Stimulated activated CD8-positive, alpha-beta memory T cell treated with anti-CD3 and anti-CD28 coated beads, Interleukin-7, amount 100 ng/mL, for 4 hours (primary cell): ENCODE measurements at regions not wholly inside any gene's neighbourhood (a gene's known extent, or its start where the extent isn't known, plus 50 kb on each side); places are given as distances from the start of the nearest gene placed in this dataset.

Experiments used
- DNase-seq, 2 donors: peaks; one replicate each; pipeline ENCODE4 v3.0.0-alpha.2; 2020; ENCODE audit warnings: low read depth in 2 of 2

DNA sequence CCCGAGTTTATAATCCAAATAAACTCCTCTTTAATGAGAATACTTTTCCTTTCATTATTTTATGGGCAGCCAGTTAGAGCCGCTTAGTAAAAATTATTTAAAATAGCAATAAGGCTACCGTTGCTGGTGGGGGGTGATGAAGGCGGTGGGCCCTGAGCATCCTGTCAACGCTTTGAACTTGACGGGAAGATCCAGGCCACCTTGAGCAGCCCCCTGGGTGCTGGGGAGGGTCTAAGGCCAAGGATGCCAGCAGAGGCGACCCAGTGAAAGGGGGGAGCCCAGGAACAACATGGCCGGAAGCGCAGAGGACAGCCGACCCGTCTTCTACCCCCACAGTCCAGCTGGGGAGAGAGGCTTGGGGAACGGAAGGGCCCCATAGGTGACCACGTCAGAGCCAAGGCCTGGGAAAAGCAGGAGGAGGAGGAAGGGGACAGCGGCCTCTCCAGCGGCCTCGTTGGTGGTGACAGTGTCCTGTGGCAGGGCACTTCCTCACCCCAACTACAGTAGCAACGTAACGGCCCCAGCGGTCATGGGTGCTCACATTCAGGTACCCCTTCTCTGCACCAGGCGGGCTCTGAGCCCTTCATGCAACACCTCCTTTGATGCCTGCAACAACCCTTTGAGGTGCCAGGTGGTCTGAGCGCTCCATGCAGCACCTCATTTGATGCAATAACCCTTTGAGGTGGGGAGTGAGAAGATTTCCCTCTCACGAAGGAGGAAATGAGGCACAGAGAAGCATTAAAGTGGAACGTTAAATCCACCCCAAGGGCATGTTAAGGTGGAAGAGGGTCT, 695.3 kb downstream of the TBC1D22A start:
- DNase-seq: no peak

DNA sequence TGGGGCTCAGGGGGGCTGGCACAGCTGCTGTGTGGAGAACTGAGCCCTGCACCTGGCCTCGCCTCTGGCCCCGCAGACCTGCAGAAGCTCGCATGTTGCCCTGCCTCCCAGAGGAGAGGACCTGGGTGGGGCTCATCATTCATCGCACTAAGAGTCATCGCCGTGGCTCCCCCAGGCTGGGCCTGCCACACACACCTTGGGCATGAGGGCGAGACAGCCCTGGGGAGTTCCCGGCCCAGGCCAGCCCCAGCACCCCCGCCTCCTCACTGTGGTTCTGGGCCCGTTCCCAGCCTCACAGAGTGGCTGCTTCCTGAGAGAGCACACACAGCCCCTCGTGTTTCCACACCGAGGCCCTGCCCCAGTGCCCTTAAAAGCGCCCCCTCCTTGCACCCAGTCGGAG, 694.6 kb downstream of the TBC1D22A start:
- no peak for DNase-seq

DNA sequence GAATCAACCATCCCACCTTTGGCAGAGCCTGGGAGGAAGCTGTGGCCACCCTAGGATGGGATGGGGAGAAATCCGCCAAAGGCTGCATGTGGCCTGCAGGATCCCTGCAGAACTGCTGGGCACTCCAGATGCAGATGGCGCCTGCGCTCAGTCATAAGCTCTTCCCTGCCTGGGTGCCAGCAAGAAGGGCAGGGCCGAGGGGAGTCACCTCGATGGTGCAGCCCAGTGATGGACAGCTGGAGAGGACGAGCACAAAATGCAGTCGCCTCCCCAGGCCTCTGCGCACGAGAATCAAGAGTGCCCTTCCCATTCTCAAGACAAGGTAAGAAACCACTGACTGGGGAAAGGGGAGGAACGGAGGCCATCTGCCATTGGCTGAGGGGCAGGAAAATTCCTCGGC, 693.6 kb downstream of the TBC1D22A start:
- no peak for DNase-seq

DNA sequence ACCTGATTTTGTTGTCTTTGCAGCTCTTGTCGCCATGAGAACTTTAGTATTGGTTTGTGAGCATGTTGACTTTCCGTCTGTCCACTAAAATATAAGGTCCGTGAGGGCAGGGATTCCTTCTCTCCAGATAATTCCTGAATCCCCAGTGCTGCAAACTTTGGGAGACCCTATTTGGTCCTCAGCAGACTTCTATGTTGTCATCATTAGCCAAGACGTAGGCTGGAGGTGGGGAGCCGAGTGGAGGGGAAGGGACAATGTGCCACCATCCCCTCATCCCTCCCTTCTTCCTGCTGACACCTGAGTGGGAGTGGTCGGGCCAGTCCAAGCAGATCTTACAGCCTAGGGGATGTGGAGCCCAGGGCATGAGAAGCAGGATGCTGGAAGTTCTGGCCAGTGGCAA, 690.6 kb downstream of the TBC1D22A start:
- no peak for DNase-seq

DNA sequence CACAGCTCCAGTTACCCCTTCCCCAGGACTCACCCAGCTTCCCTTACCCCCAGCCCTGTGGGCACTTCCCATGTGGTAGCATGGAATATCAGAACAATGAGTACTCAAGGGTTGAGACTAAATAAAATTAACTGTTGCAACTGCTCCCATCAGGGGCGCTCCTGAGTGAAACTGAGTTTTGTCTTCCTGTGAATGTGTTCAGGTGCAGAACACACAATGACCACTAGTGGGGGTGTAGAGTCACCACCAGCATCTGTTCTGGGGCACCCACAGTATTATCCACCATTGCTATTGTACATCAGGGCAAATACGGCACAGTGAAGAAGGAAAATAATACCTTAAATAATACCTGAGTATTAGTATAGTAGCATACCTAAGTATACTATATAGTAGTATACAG, 689.7 kb downstream of the TBC1D22A start:
- no peak for DNase-seq

DNA sequence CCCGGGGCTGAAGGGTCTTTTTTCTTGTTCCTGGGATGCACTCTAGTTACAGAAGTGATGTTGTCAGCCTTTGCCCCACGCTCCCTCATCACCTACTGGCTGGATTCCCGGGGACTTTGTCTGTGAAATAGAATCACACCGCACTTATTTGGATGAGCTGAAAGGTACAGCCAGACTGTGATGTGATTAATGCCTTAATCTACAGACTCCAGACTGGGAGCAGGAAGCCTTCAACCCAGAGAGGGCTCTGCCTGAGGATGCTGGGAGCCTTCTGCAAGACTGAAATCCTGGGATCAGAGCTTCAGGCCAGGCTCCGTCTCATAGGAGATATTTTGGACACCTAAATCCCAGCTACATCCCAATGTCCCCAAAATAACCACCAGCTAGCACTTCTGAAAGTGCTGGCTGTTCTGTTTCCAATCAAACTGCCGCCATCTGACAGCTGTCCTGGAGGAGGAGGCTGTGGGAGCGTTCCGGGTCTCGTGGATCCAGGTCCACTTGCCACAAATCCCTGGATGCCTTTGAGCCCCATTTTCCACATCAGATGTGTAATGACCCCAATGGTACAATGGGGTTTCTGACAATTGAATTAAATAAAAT, 688.5 kb downstream of the TBC1D22A start:
- no peak for DNase-seq

DNA sequence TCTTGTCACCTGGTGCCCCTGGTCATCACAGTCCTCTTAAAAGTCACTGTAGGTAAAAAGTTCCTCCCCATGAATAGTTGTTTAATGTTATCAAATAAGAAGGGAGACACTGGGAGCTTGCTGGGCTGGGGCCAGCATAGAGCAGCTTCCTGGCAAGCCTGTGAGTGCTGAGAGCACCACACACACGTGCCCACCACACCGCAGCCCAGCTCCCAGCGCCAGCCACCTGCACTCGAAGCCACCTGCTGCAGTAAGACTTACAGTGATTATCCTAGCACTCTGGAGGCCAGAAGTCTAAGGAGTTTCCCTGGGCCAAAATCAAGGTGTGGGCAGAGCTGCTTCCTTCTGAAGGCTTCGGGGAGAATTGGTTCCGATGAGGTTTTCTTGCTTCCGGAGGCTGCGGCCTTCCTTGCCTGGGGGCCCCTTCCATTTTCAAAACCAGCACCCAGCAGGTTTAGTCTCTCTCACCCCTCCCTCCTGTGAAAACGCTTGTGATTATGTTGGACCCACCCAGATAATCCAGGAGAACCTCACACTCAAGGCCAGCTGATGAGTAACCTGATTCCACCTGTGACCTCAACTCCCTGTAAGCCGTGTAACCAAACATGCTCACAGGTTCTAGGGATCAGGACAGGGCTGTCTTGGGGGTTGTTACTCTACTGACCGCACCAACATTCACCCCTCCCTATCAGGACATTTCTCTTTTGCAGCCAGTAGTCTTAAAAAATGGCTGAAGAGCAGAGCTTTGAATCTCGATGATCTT, 687.2 kb downstream of the TBC1D22A start:
- DNase-seq: no peak

DNA sequence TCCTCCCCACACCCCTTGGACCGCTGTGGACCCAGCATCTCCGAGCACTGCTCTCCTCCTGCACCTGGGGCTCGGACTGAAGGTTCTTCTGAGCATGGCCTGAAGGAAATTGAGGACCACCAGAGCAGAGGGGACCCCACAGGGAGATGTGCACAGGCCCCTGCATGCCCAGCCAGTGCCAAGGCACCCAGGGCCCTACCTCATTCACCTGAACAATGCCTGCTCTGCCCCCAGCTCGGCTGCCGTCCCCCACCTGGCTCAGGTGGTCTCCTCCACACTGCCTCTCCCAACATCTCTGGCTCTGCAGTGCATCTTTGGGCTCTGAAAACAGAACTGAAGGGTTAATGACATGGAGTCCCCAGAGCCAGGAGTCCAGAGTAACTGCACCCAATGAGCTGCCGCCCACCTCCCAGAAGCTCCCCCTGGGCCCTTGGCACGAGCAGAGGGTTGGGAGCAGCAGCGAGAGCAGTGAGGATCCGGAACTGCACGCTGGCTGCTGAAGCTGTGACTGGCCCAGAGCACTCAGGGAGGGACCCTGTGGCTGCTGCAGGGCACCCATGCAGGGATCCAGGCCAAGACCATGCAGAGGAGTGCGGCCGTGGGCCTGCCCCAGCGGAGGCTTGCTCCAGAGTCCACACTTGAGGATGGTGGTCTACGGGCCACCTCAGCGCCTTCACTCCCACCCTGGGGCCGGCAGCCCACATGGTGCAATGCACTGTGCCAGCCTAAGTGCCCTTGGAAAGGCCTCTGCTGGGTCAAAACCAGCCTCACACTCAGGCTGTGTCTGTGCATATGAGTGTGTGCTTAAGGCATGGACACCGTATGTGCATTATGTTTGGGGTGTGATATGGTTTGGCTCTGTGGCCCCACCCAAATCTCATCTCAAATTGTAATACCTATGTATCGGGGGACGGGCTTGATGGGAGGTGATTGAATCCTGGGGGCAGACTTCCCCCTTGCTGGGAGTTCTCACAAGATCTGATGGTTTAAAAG, 686.1 kb downstream of the TBC1D22A start:
- no peak for DNase-seq

DNA sequence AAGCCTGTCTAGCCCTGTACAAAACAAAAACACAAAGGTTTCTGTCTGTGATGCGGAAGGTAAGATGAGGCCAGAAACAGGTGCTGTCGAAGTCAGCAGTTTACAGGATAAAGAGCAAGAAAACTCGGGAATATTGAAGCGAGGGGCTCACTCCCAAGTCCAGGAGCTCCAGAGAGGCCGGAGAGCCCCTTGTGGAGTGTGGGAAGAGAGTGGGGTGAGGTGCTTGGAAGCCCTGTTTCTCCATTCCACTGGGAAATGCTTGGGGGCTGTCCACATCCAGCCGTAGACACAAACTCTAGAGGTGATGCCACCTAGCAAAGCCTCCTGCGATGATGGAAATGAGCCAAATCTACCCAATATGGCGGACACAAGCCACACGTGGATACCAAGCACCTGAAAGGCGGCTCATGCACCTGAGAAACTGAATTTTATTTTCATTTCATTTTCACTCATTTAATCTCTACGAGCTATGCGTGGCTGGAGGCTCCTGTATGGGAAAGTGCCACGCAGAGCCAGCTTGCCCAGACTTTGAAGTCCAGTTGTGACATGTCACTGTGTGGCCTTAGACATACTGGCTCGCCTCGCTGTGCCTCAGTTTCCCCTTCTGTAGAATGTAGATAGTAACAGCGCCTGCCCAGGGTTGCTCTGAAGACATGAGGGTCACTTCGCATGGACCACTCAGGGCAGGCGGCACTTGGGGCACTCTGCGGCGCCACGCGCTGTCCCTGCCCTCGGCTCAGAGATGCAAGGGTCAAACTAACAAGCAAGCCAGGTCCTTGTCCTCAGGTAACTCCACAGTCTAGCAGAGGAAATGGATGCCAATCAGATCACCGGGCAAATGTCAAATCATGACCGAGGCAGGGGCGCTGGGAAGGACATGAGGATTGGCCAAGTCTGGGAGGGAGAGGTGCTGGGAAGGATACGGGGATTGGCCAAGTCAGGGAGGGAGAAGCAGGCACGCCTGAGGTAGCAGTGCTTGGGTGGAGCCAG, 684.7 kb downstream of the TBC1D22A start:
- DNase-seq: no peak

DNA sequence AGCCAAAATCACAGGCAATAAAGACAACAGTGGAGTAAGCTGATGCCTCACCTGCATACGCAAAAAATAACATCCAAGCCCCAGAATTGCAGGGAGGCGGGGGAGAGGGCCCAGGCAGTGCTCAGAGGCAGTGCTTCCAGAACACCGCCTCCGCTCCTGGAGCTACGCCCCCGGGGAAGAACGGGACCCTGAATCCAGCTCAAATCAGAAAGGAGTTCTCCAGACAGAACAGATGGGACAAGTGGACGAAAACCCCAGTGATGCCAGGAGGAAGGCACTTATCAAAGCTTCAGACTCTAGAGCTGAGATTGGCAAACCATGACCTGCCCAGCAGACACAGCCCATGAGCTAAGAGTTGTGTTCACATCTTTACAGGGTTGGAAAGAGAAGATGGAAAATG, 683.9 kb downstream of the TBC1D22A start:
- no peak for DNase-seq

DNA sequence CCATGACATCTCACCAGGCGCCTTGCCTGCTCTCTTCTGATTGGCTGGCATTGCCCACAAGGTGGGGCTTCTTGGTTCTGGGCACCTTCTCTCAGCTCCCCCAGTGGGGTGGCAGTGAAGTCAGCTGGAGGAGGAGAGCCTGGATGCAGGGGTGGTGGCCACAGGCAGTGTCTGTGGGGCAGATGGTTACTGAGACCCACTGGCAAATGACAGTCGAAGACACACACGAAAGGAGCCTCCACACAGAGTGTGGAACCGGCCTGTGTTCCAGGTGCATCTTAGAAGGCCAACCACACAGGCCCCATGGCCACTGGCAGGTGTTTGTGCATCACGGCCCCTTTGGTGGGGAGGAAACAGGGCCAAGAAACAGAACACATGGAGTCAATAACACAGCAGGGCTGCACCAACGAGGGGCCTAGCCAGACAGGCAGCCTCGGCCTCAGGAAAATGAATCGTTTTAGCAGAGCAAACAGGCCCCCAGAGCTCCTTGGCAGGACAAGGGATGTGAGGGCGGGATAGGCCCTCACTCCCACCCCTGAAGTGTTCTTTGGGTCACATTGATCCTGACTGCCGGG, 683.4 kb downstream of the TBC1D22A start:
- DNase-seq: no peak

DNA sequence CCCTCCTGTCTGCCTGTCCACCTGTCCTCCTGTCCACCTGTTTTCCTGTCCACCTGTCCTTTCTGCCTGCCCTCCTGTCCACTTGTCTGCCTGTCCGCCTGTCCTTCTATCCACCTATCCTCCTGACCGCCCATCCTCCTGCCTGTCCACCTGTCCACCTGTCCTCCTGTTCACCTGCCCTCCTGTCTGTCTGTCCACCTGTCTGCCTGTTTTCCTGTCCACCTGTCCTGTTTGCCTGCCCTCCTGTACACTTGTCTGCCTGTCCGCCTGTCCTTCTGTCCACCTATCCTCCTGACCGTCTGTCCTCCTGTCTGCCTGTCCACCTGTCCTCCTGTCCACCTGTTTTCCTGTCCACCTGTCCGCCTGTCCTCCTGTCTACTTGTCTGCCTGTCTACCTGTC, 682.8 kb downstream of the TBC1D22A start:
- DNase-seq: no peak

DNA sequence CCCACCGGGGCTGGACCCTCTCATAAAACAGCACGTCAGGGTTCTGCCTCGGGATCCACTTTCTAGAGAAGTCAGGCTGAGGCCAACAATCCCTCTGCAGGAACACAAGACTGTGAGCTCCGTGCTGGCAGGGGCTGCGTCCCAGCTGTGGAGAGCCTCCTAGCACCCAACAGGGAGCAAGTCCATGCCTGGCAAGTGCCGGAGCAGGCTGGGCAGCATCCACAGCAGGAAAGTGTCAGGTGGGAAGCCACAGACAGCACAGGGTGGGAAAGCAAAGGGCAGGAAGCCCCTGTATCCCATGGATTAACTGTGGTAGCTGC, 682.3 kb downstream of the TBC1D22A start:
- no peak for DNase-seq

DNA sequence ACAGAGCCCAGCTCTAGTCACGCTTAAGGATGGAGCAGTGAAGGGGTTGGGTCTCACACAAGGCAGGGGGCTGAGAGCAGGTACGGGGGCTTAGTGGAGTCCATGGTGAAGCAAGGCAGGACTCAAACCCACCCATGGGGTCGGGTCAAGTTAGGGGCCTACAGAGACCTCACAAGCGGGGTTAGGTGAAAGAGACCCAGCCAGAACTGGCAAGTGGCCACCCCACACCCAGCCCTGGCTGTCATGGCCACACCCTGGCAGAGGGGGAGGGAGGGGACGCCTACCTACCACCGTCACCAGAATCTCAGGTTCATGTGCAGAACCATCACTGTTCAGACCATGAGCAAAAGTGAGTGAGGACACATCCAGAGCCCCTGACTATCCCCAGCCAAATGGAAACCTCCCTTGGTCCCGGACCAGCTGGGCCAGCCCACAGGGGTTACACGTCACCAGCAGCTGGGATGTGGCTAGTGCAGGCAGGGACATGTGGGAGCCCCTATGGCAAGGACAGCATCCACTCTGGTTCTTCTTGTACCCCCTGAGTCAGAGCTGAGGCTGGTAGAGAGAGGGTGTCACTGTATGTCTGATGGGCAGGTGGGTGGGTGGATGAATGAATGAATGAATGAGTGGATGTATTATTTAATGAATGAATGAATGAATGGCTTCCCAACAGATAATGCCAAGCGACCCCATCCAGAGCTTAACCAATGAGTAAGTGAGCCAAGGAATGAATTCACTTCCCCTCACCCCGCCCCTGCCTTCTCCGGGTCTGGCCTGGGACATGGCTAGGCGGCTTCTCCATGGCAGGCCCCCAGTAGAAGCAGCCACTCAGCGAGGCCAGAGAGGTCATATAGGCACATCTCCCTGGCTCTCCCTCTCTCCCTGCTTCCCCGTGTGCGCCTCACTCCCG, 681.6 kb downstream of the TBC1D22A start:
- no peak for DNase-seq

DNA sequence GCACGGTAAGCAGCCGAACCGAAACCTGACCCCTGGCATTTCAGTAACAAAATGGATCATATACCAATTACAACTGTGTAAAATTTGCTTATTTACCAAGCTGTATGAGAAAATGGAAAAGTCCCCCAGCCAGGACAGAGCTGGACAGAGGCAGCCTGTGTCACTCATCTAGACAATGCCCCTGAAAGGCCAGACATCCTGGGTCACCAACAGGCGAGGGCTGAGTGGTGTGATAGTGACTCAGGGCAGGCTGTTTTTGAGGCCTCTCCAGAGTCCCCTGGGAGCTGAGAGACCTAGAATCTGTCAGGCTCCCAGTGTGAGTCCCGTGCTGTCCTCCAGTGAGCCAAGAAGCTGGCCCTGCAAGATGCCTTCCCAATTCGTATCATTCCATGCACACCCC, 680.4 kb downstream of the TBC1D22A start:
- DNase-seq: no peak

DNA sequence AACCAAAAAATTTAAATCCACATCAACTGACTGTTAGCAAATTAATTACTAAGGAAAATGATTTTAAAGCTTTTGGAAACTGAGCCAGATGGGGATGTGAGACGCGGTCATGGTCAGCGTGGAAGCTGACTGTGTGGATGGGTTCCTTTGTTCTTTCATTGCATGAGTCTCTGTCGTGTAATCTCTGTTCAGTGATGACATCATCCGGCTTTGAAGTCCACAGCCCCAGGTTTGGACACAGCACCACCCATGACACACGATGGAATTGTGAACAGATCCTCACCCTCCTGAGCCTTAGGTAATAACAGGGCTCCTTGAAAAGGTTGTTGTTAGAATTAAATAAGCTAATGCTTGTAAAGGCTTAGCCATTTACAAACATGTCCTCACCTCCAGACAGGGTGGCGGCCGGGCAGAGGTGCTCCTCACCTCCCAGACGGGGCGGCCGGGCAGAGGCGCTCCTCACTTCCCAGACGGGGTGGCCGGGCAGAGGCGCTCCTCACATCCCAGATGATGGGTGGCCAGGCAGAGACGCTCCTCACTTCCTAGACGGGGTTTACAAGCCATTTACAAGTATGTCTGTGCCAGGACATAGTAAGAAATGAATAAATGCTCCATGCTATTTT, 677.3 kb downstream of the TBC1D22A start:
- no peak for DNase-seq

DNA sequence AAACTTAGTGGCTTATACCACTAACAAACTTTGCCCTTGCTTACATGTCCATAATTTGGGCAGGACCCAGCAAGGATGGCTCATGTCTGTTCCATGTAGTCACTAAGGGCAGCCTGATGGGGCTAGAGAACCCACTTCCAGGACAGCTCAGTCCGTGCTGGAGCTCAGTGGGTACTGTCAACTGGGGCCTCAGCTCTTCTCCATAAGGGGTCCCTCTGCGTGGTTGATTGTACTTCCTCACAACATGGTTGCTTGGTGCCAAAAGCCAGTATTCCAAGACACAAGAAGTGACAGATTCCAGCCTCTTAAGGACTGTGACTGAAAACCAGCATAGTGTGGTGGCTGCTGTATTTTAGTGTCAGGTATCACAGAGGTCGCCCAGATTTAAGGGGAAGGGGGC, 675.2 kb downstream of the TBC1D22A start:
- DNase-seq: no peak

DNA sequence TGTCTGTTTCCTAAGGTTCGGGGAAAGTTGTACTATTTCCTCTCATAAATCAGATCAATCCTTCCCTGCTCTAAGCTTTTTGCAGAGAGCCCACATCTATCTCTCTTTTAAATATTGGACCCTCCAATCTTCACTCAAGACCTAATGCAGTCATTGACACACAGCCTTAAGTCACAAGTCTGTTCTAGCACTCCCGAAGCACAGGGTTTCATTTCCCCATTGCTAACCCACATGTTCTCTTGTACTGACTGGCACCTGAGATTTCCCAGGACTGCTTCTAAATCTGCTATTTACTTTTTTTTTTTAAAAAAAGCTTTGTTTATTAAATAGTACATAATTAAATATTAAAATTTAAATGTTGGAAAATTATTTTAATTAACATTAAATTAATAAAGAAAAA, 674.7 kb downstream of the TBC1D22A start:
- DNase-seq: no peak

DNA sequence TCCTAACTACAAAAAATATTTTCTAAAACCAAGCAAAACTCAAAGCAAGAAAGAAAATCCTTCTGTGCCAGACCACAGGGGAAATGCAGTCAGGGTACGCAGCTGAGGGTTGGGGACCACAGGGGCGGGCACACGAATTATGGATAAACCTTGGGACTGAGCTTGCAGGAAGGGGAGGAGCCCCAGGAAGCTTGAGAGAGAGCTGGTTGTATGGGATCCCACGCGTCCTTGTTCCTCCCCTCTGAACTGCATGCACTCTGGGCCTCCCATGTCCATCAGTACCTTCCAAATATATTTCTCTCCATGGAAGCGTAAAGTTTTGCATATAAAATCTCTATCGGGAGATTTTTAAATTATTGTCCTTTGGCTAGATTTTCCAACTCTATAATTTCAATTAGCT, 673.4 kb downstream of the TBC1D22A start:
- DNase-seq: no peak
